PC-3 (cell line): ENCODE measurements at regions not wholly inside any gene's neighbourhood (a gene's known extent, or its start where the extent isn't known, plus 50 kb on each side); places are given as distances from the start of the nearest gene placed in this dataset.

Source experiments
- EZH2 ChIP-seq: fragments of 300-600 bp; sonication (generic); IDR thresholded peaks from one replicate; pipeline ENCODE4 v1.6.1; 2017; ENCODE audit warnings: antibody characterized with exemption, mild to moderate bottlenecking, low read length; ENCODE audit not compliant: unreplicated experiment
- EZH2phosphoT487 ChIP-seq: fragments of 300-600 bp; sonication (generic); IDR thresholded peaks from 2 replicates; pipeline ENCODE4 v1.6.1; 2018; ENCODE audit warnings: mild to moderate bottlenecking, antibody characterized with exemption, low read length, borderline replicate concordance
- TF ChIP-seq, protein P1 (sequence below): fragments of 300-600 bp; sonication (generic); conservative IDR thresholded peaks from 2 replicates; pipeline ENCODE4 v1.5.1; 2017; ENCODE audit warnings: antibody characterized with exemption, low read depth, mild to moderate bottlenecking, low read length

DNA sequence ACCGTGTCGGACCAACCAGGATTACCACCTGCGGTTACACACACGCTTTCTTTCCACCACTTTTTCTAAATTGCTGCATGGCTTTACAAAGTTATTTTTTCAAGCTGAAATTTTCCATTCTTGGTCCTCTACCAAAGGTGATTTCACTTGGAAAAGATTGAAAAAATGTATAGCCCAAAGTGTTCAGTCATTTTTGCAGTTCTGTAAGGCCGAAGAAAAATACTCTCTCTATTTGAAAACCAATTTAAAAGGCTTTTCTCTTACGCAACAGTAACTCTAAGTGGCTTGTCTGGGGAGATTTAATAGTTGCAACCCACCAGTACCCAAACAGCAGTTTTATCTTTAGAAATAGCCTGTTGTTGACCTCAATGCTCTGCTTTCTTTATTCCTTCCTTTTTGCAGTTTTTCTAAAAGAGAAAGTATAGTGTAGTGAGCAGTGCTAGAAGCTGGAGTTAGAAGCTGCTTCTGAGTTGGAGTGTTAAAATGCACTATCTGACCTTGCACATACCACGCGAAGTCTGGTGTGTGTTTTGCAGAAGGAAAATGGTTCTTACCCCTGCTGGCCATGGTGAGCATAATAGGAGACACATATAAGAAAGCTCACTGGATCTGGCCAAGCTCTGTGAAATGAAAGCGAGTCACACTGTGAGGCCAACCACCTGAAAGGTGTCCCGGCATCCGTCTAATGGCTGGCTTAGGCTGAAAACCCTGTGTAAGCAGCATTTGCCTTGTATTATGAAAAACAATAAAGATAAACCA is 201.0 kb upstream of the ADRA1D start:
- no peak for TF ChIP-seq EZH2phosphoT487
- TF ChIP-seq, protein P1, sequence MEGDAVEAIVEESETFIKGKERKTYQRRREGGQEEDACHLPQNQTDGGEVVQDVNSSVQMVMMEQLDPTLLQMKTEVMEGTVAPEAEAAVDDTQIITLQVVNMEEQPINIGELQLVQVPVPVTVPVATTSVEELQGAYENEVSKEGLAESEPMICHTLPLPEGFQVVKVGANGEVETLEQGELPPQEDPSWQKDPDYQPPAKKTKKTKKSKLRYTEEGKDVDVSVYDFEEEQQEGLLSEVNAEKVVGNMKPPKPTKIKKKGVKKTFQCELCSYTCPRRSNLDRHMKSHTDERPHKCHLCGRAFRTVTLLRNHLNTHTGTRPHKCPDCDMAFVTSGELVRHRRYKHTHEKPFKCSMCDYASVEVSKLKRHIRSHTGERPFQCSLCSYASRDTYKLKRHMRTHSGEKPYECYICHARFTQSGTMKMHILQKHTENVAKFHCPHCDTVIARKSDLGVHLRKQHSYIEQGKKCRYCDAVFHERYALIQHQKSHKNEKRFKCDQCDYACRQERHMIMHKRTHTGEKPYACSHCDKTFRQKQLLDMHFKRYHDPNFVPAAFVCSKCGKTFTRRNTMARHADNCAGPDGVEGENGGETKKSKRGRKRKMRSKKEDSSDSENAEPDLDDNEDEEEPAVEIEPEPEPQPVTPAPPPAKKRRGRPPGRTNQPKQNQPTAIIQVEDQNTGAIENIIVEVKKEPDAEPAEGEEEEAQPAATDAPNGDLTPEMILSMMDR: peak; percentile 43
- TF ChIP-seq EZH2: no peak
